Endodermal cell (in vitro differentiated cells): ENCODE measurements at regions not wholly inside any gene's neighbourhood (a gene's known extent, or its start where the extent isn't known, plus 50 kb on each side); places are given as distances from the start of the nearest gene placed in this dataset.
"Not testable (repeated sequence)": the region's sequence is repeated elsewhere in the genome, so short reads cannot be mapped to it uniquely, and the experiment has no call there.

Experiments
- DNase-seq: peaks from one replicate; pipeline ENCODE4 v3.0.0-alpha.2; 2017
- H3K27ac ChIP-seq: 2 replicates; pipeline ENCODE4 v1.5.1; 2013; ENCODE audit warnings: mild to moderate bottlenecking, low read depth, low read length, moderate library complexity
- H3K27me3 ChIP-seq: 2 replicates; pipeline ENCODE4 v1.6.1; 2013; ENCODE audit warnings: mild to moderate bottlenecking, low read length, moderate library complexity; ENCODE audit not compliant: insufficient read depth, control insufficient read depth, poor library complexity, severe bottlenecking
- H3K36me3 ChIP-seq: 2 replicates; pipeline ENCODE4 v1.7.0; 2013; ENCODE audit warnings: mild to moderate bottlenecking, low read length, moderate library complexity; ENCODE audit not compliant: control insufficient read depth, insufficient read depth
- H3K4me1 ChIP-seq: one replicate; pipeline ENCODE4 v1.7.0; 2013; ENCODE audit warnings: low read length; ENCODE audit not compliant: control insufficient read depth, insufficient read depth
- H3K4me3 ChIP-seq: 2 replicates; pipeline ENCODE4 v1.5.1; 2013; ENCODE audit warnings: mild to moderate bottlenecking, low read length, moderate library complexity
- H3K9ac ChIP-seq: 2 replicates; pipeline ENCODE4 v1.6.1; 2013; ENCODE audit warnings: mild to moderate bottlenecking, low read length, moderate library complexity; ENCODE audit not compliant: poor library complexity, severe bottlenecking; ENCODE audit errors: extremely low read depth
- H3K9me3 ChIP-seq: 2 replicates; pipeline ENCODE4 v1.6.1; 2013; ENCODE audit warnings: mild to moderate bottlenecking, low read length, moderate library complexity; ENCODE audit not compliant: control insufficient read depth
- H3K27ac Mint-ChIP-seq: 2 replicates; pipeline ENCODE4 v1.8.0; 2020; ENCODE audit warnings: mixed read lengths
- H3K27me3 Mint-ChIP-seq: 2 replicates; pipeline ENCODE4 v1.8.0; 2021; ENCODE audit warnings: mild to moderate bottlenecking, mixed read lengths; ENCODE audit not compliant: insufficient read depth
- H3K36me3 Mint-ChIP-seq: 2 replicates; pipeline ENCODE4 v1.8.0; 2020; ENCODE audit warnings: low read depth, mixed read lengths
- H3K4me1 Mint-ChIP-seq: 2 replicates; pipeline ENCODE4 v1.8.0; 2020; ENCODE audit warnings: mixed read lengths
- H3K4me3 Mint-ChIP-seq: 2 replicates; pipeline ENCODE4 v1.8.0; 2020; ENCODE audit warnings: mild to moderate bottlenecking, moderate library complexity, mixed read lengths
- H3K9me3 Mint-ChIP-seq: 2 replicates; pipeline ENCODE4 v1.8.0; 2020; ENCODE audit warnings: mild to moderate bottlenecking, mixed read lengths
- CTCF ChIP-seq: fragments of 200-600 bp; sonication (generic); conservative IDR thresholded peaks from 2 replicates; pipeline ENCODE4 v1.5.0; 2021; ENCODE audit warnings: antibody characterized with exemption, mild to moderate bottlenecking
- WGBS, 2 experiments: methylation state at CpG; one replicate each; pipeline versions ENCODE4 v1.1.5 to v1.1.7; 2013; ENCODE audit warnings: missing lambda C conversion rate in 2 of 2, mixed read lengths in 1 of 2; ENCODE audit not compliant: insufficient coverage in 1 of 2, insufficient read length in 1 of 2; 5-methylcytosine and 5-hydroxymethylcytosine counted together

- DNase-seq = no peak
- no peaks in the 10 kb centered on the region for H3K4me1 Mint-ChIP-seq
- WGBS, 2 experiments = 90 to 100% methylated on average over 1 to 2 of the region's 2 CpGs
Observed at GRCh38 chr2:33907866-33908265, 308.8 kb upstream of the FAM98A start.

DNA sequence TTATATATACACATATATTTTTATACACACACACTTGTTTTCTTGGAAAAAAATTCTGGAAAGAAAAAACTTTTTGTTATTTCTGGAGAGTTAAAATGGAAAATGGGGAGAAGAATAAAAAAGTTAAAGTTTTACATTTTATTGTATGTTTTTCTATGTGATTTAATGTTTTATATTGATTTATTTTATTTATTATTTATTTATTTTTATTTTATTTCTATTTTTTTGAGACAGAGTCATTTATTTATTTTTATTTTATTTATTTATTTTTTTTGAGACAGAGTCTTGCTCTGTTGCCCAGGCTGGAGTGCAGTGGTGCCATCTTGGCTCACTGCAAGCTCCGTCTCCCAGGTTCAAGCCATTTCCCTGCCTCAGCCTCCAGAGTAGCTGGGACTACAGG lies 307.0 kb upstream of the FAM98A start:
- H3K27me3 Mint-ChIP-seq, H3K27ac Mint-ChIP-seq: not testable (repeated sequence)
- WGBS, 2 experiments = 96 to 100% methylated on average over 1 of the region's 1 CpG

More at GRCh38 chr2:33907866-33908265, 308.8 kb upstream of the FAM98A start:
- Mint-ChIP-seq H3K36me3 (no peaks in the 10 kb centered on the region), H3K9me3 (peaks cover 20% of the 10 kb centered on the region), H3K4me3 (no peak overlapping the region), H3K27me3 (peaks cover 2% of the 10 kb centered on the region), H3K27ac (no peak overlapping the region)
- Histone ChIP-seq H3K36me3 (no peaks in the 10 kb centered on the region), H3K9me3 (no peaks in the 10 kb centered on the region), H3K4me3 (no peak overlapping the region), H3K27me3 (no peaks in the 10 kb centered on the region), H3K4me1 (no peaks in the 10 kb centered on the region), H3K27ac (no peak overlapping the region), H3K9ac (no peak overlapping the region)
- TF ChIP-seq CTCF = no peak

GRCh38 chr2:33904801-33905200 lies 305.7 kb upstream of the FAM98A start:
- peaks cover 21% of the 10 kb centered on the region for H3K9me3 Mint-ChIP-seq
- H3K27ac Mint-ChIP-seq = no peak overlapping the region
- H3K4me3 Mint-ChIP-seq = no peak overlapping the region
- H3K9ac ChIP-seq = no peak overlapping the region
- TF ChIP-seq CTCF = no peak
- WGBS, 2 experiments = 84 to 92% methylated on average over 4 of the region's 4 CpGs
- no peak overlapping the region for H3K4me3 ChIP-seq
- no peaks in the 10 kb centered on the region for H3K36me3 ChIP-seq
- H3K4me1 Mint-ChIP-seq = no peaks in the 10 kb centered on the region
- no peaks in the 10 kb centered on the region for H3K27me3 ChIP-seq
- H3K27ac ChIP-seq = no peak overlapping the region
- peaks cover 2% of the 10 kb centered on the region for H3K27me3 Mint-ChIP-seq
- H3K36me3 Mint-ChIP-seq = no peaks in the 10 kb centered on the region
- no peaks in the 10 kb centered on the region for H3K4me1 ChIP-seq
- no peaks in the 10 kb centered on the region for H3K9me3 ChIP-seq
- DNase-seq = no peak

More for the DNA sequence above, 307.0 kb upstream of the FAM98A start:
- not testable (repeated sequence) for H3K4me1 ChIP-seq, H3K27ac ChIP-seq, DNase-seq, H3K4me3 ChIP-seq, H3K36me3 Mint-ChIP-seq, H3K4me1 Mint-ChIP-seq, H3K36me3 ChIP-seq, H3K4me3 Mint-ChIP-seq, H3K9ac ChIP-seq, H3K27me3 ChIP-seq, H3K9me3 ChIP-seq
- peaks cover 18% of the 10 kb centered on the region for H3K9me3 Mint-ChIP-seq

DNA sequence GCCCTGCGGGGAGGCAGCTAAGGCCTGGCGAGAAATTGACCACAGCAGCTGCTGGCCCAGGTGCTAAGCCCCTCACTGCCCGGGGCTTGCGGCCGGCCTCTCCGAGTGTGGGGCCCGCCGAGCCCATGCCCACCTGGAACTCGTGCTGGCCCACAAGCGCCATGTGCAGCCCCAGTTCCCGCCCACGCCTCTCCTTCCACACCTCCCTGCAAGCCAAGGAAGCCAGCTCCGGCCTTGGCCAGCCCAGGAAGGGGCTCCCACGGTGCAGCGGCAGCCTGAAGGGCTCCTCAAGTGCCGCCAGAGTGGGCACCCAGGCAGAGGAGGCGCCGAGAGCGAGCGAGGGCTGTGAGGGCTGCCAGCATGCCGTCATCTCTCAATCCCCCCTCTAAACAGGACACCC lies 304.6 kb upstream of the FAM98A start:
- no peak overlapping the region for H3K4me3 Mint-ChIP-seq
- H3K27me3 Mint-ChIP-seq = peaks cover 2% of the 10 kb centered on the region
- Histone ChIP-seq H3K27me3 (no peaks in the 10 kb centered on the region), H3K9me3 (no peaks in the 10 kb centered on the region), H3K4me1 (no peaks in the 10 kb centered on the region), H3K36me3 (no peaks in the 10 kb centered on the region), H3K9ac (no peak overlapping the region), H3K27ac (no peak overlapping the region), H3K4me3 (no peak overlapping the region)
- peaks cover 21% of the 10 kb centered on the region for H3K9me3 Mint-ChIP-seq
- H3K36me3 Mint-ChIP-seq = no peaks in the 10 kb centered on the region
- H3K27ac Mint-ChIP-seq = no peak overlapping the region
- TF ChIP-seq CTCF = no peak
- DNase-seq = no peak
- 94% methylated on average over 21 of the region's 21 CpGs; no CpG with 5 or more reads in 1 of the 2 experiments for WGBS, 2 experiments
- no peaks in the 10 kb centered on the region for H3K4me1 Mint-ChIP-seq
